HCT116 (cell line): ENCODE measurements at regions not wholly inside any gene's neighbourhood (a gene's known extent, or its start where the extent isn't known, plus 50 kb on each side); places are given as distances from the start of the nearest gene placed in this dataset.
"Not testable (repeated sequence)": the region's sequence is repeated elsewhere in the genome, so short reads cannot be mapped to it uniquely, and the experiment has no call there.

Experiments used
- EZH2 ChIP-seq: fragments of 200-600 bp; sonication (generic); IDR thresholded peaks from 2 replicates; pipeline ENCODE4 v1.6.1; 2017; ENCODE audit warnings: antibody characterized with exemption, mixed run types
- TF ChIP-seq, protein P1 (sequence below), 3 experiments: fragments of 200-600 bp in 1 of 3; sonication (generic) in 1 of 3; IDR thresholded peaks in 2 of 3; conservative IDR thresholded peaks in 1 of 3; 2 replicates each; pipeline ENCODE4 v1.5.1; 2012 to 2017; ENCODE audit warnings: low read depth in 2 of 3, low read length in 2 of 3, antibody characterized with exemption in 1 of 3, borderline replicate concordance in 1 of 3, control low read depth in 1 of 3, mild to moderate bottlenecking in 1 of 3, mixed read lengths in 1 of 3, mixed run types in 1 of 3, moderate library complexity in 1 of 3; ENCODE audit not compliant: insufficient read depth in 1 of 3

DNA sequence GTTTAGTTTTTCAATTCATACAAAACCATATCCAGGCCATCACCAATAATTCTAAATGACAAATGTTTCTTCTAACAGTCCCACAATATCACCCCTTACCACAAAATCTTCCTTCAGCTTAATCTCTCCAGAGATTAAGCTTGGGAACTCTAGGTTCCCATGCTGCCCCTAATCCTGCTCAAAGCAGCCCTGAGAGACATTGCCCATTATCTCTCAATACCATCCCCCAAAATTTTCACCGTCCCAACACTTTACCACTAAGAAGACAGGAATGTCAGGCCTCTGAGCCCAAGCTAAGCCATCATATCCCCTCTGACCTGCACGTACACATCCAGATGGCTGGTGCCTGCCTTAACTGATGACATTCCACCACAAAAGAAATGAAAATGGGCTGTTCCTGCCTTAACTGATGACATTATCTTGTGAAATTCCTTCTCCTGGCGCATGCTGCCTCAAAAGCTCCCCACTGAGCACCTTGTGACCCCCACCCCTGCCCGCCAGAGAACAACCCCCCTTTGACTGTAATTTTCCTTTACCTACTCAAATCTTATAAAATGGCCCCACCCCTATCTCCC is 1530.9 kb upstream of the SPRY2 start:
- not testable (repeated sequence) for TF ChIP-seq EZH2
- TF ChIP-seq, protein P1, sequence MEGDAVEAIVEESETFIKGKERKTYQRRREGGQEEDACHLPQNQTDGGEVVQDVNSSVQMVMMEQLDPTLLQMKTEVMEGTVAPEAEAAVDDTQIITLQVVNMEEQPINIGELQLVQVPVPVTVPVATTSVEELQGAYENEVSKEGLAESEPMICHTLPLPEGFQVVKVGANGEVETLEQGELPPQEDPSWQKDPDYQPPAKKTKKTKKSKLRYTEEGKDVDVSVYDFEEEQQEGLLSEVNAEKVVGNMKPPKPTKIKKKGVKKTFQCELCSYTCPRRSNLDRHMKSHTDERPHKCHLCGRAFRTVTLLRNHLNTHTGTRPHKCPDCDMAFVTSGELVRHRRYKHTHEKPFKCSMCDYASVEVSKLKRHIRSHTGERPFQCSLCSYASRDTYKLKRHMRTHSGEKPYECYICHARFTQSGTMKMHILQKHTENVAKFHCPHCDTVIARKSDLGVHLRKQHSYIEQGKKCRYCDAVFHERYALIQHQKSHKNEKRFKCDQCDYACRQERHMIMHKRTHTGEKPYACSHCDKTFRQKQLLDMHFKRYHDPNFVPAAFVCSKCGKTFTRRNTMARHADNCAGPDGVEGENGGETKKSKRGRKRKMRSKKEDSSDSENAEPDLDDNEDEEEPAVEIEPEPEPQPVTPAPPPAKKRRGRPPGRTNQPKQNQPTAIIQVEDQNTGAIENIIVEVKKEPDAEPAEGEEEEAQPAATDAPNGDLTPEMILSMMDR (IDR thresholded peaks at IDR 0.05 in 2 of 3, conservative IDR thresholded peaks at IDR 0.05 in 1 of 3; ENCODE audit: borderline replicate concordance in 1 of 3, insufficient read depth in 1 of 3, low read depth in 2 of 3, low read length in 2 of 3) = not testable (repeated sequence)
